ENCODE measurements at regions not wholly inside any gene's neighbourhood (a gene's known extent, or its start where the extent isn't known, plus 50 kb on each side); places are given as distances from the start of the nearest gene placed in this dataset.
"Not testable (repeated sequence)": the region's sequence is repeated elsewhere in the genome, so short reads cannot be mapped to it uniquely, and the experiment has no call there.

DNA sequence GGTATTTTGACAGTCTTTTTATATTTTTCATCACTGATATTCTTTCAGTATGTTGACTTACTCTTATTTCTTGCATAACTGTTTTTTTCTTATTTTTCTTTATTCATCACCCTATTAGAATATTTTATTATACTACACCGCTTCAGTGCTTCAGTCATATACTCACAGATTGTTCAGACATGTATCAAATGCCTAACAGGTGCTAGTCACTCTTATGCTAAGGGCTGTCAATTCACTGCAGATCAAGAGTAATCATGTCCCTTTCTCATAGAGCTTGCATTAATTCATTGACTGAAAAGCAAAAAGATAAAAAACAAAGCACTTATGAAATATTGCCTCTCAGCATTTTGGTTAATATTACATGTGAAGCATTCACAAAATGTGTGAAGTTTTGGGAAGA is 1435.6 kb downstream of the STIM2 start:
- no peak for DNase-seq (ENCODE audit: low read depth)

DNA sequence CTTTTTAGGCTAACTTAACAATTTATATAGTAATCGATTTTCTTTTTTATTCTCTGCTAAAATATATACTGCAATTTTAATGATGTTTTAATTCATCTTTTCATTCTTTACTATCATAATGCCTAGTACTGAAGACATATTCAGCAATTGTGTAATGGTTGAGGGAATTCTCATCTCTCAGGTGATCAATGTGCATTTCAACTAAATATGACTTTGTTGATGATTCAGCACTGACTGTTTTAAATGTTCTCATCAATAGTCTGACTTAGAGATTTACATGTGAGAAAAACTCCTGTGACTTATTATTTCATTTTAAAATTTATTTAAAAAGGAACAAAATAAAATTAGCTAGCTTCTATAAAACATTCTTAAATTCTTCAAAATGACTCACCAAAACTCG is 1450.3 kb downstream of the STIM2 start:
- DNase-seq (ENCODE audit: low read depth) = no peak

- DNase-seq (ENCODE audit: low read depth) = not testable (repeated sequence)
These were observed 1451.9 kb downstream of the STIM2 start for GRCh38 chr4:28312497-28312896.

GRCh38 chr4:28313729-28314713 is 1453.4 kb downstream of the STIM2 start:
- DNase-seq (ENCODE audit: low read depth) = no peak

DNA sequence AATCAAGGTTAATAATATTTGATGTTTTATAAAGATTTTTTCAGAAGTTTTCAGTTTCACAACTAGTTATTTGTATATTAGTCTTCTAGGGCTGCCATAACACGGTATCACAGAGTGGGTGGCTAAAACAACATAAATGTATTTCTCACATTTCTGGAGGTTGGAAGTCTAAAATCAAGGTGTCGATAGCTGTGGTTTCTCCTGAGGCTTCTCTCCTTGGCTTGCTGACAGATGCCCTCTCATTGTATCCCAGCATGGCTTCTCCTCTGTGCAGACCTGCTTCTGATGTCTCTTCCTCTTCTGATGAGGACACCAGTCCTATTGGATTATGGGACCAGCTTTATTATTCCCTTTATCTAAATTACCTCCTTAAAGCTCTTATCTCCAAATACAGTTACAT is 1456.6 kb downstream of the STIM2 start:
- no peak for DNase-seq (ENCODE audit: low read depth)

DNA sequence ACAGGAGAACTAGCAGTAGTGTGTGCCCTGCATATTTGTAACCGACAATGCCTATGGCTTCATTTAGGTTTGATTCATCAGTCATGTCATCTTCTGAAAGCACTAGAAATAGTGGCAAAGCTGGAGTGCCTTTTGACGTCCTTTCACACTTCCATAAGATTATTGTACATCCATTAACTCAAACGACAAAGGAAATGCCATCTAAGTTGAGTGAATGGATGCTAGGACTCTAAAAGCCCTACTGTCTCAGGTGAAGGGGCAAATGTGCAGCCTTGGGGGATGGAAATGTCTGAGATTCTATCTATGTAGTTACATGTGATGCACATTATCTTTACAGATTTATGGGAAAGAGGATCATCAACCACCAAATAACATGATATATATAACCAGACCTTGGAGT is 1473.6 kb downstream of the STIM2 start:
- no peak for DNase-seq (ENCODE audit: low read depth)

GRCh38 chr4:28341784-28342183 is 1481.1 kb downstream of the STIM2 start:
- DNase-seq (ENCODE audit: low read depth) = no peak

DNA sequence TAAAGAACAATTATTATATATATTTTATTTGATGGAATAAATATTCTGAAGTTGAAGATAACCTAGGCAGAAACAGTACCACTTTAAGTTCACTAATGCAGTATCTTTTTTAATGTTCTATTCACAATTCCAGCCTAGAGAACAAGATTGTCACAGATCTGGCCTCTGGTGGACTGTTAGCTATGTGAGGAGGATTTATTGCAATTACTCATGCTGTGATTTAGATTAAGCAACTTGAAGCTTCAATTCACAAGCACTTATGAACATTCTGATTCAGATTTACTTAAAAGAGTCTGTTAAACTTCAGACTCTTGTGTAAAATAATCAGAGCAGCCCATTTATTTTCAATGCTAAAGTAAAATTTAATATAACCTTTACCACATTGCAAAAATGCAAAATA is 1489.8 kb downstream of the STIM2 start:
- no peak for DNase-seq (ENCODE audit: low read depth)

- DNase-seq (ENCODE audit: low read depth) = no peak
These were observed 1490.5 kb downstream of the STIM2 start for GRCh38 chr4:28351102-28351501.

GRCh38 chr4:28351826-28352225 is 1491.2 kb downstream of the STIM2 start:
- DNase-seq (ENCODE audit: low read depth) = no peak

DNA sequence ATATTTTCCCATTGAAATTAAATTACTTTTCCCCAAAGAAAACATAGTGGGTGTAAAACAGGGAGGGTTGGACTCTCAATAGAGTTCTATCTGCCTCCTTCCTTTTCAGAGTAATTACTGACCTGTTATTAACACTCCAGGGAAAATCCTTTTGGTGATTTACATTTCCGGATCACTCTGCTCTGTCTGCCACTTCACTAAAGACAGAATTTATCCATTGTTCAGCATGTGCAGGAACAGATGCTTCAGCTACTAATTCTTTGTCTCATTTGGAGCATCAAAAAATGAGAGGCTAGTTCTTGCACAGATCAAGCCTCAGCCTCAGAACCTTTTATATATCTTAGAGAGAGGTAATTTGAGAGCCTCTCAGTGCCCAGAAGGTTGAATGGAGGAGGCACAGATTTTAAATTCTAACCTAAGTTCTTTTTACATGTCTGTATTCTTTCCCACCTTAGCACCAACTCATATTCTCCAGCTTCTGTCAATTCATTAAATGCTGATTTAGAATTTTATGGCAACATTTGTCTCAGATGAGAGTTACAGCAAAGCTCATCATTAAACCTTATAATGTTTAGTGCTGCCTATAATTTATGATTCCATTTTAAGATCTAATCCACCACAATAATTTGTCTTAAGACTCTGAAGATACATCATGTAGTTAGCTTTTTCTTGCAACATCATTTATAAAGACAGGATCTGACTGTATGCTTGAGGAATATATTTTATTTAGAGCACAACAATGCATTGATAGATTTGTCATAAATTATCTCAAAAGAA is 1494.4 kb downstream of the STIM2 start:
- DNase-seq (ENCODE audit: low read depth) = no peak

- DNase-seq (ENCODE audit: low read depth) = no peak
These were observed 1497.3 kb downstream of the STIM2 start for GRCh38 chr4:28357990-28358389.

GRCh38 chr4:28358606-28359005 is 1498.0 kb downstream of the STIM2 start:
- DNase-seq (ENCODE audit: low read depth) = no peak

- DNase-seq (ENCODE audit: low read depth) = no peak
These were observed 1500.0 kb downstream of the STIM2 start for GRCh38 chr4:28360681-28361080.

DNA sequence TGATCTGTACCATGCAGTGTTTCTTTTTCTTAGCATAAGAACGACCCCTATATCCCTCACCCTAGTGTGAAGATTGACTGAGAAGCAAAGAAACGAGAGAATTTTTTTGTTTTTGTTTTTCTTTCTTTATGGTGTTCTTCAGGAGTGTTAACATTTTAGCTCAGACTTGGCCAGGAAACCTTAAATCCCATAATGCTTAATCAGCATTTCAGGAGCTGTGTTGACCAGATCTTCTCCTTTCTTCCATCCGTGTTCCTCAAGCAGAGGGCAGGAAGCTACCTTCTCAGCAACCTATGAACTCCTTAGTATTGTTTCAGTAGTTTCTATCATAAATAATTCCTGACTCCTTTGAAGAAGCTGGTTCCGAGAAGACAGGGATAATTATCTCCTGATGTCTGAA is 1501.5 kb downstream of the STIM2 start:
- no peak for DNase-seq (ENCODE audit: low read depth)

DNA sequence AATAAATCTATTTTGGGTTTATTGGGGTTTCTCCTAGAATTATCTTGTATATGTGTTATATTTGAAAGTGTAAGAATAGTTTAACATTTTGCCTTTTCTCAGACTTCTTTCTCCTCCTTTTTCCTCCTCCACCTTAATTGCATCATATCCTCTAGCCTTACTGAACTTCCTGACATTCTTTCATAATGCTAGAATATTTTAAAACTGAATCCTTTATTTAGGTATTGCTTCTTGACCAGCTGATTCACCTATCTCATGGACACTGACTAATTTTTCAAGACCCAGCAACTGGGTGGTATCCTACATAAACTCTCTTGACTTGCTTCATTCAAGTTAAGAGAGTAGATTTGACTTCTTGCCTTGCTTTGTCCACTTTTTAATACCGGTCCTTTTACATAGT is 1508.9 kb downstream of the STIM2 start:
- no peak for DNase-seq (ENCODE audit: low read depth)

GRCh38 chr4:28373191-28373590 is 1512.5 kb downstream of the STIM2 start:
- no peak for DNase-seq (ENCODE audit: low read depth)

- DNase-seq (ENCODE audit: low read depth) = peak; percentile 50
These were observed 1513.0 kb downstream of the STIM2 start for GRCh38 chr4:28373601-28374000.

GRCh38 chr4:28378109-28378830 is 1517.6 kb downstream of the STIM2 start:
- DNase-seq (ENCODE audit: low read depth) = no peak

DNA sequence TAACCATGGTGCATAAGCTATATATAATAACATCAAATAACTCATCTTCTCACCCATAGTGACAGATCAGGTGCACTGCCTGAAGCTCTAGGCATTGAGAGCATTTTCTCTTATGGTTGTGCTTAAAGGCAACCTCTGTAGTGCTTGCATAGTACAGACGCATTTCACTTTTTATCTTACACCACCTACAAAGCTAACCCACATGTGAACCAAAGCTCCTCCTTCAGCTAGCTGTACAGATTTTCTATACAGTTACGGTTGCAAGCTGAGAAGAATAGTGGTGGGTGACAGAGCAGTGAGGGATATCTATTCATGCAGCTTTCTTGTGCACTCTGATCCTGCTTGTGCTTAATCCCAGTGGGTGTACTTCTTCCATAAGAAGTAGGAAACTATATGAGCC is 1525.2 kb downstream of the STIM2 start:
- no peak for DNase-seq (ENCODE audit: low read depth)

DNA sequence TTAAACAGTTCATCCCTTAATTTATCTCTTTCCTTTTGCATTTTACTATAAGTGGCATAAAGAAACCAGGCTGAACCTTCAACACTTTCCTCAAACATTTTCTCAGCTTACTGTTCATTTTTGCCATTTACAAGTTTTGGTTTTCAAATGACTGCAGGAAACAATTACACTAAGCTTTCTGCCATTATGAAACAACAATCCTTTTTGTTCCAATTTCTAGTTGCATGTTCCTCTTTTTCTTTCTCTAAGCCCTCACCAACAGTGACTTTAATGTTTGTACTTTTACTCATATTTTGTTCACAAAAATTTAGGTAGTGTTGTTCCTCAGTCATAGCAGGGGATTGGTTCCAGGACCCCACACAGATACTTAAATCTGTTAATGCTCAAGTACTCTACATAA is 1526.1 kb downstream of the STIM2 start:
- DNase-seq (ENCODE audit: low read depth) = no peak

GRCh38 chr4:28388471-28388870 is 1527.8 kb downstream of the STIM2 start:
- DNase-seq (ENCODE audit: low read depth) = no peak

Measured in HS-5 (cell line).